ENCODE measurements at regions not wholly inside any gene's neighbourhood (a gene's known extent, or its start where the extent isn't known, plus 50 kb on each side); places are given as distances from the start of the nearest gene placed in this dataset.
"Not testable (repeated sequence)": the region's sequence is repeated elsewhere in the genome, so short reads cannot be mapped to it uniquely, and the experiment has no call there.

GRCh38 chr2:747762-748351 lies 70.7 kb upstream of the TMEM18 start:
- DNase-seq: no peak

DNA sequence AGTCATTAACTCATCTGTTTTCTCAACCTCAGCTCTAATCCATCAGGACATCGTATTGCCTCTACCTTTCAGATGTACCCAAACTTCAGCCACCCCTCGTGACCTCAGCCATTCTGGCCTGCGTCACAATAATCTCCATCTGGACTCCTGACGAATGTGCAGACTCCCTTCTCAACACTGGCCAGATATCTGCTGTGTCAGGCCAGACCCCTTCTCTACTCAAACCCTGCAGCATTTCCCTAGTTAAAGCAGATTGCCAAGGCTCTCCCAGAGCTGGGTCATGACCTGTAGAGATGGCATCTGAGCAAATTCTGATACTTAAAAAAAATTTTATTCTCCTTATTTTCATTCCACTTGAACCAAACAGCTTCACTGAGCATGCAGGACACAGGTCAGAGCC lies 69.5 kb upstream of the TMEM18 start:
- DNase-seq: no peak

DNA sequence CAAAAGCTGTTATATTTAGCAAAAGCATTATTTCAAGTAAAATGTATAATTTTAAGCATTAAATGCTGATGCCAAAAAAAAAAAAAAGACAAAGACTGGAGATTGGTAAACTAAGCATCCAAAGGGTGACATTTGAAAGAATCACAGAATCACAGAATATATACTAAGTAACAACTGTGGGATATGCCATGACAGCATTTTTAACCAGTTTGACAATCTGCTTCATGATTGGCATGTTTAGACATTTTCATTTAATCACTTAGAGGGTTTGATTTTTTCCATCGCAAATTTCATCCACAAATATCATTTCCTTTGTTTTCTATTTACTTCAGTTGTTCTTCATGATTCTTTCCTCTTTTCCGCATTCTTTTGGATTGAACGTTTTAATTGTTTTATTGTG lies 66.9 kb upstream of the TMEM18 start:
- no peak for DNase-seq

DNA sequence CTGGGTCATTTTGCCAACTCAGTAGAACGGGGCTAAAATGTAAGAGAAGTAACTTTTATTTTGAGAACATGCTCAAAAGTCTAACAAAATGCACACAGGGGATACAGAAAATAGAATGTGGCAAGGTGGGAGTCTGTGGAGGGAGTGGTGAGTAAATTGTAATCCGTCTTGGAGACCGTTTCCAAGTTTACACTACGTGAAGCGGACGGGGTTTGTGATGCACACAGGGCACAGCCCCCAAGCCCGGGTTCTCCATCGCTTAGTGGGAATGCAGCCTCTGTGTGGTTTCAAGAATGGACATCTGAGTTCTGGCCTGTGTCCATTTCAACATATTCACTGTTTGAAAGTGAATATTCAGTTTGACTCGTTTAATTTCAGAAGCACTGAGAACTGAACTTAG lies 65.0 kb upstream of the TMEM18 start:
- no peak for DNase-seq

- DNase-seq: no peak
Measured at GRCh38 chr2:741195-741496, 63.9 kb upstream of the TMEM18 start.

- DNase-seq: not testable (repeated sequence)
Measured at GRCh38 chr2:740322-741194, 63.4 kb upstream of the TMEM18 start.

GRCh38 chr2:739864-740321 lies 62.7 kb upstream of the TMEM18 start:
- not testable (repeated sequence) for DNase-seq

DNA sequence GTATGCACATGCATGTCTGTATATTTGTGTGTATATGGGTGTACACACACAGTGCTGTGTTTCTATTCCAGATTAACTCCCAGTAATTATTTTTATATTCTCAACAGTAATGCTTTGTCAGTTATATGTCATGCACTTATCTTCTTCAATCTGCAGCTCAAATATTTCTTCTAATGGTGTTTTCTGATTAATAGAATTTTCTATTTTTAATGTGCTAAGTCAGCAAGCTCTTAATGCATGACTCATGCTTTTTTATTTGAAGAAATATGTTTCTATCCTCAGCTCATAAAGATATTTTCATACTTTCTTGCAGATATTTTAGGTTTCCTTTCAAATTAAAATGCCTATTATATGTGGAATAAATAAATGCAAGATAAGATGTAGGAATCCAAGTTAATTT lies 59.7 kb upstream of the TMEM18 start:
- no peak for DNase-seq

DNA sequence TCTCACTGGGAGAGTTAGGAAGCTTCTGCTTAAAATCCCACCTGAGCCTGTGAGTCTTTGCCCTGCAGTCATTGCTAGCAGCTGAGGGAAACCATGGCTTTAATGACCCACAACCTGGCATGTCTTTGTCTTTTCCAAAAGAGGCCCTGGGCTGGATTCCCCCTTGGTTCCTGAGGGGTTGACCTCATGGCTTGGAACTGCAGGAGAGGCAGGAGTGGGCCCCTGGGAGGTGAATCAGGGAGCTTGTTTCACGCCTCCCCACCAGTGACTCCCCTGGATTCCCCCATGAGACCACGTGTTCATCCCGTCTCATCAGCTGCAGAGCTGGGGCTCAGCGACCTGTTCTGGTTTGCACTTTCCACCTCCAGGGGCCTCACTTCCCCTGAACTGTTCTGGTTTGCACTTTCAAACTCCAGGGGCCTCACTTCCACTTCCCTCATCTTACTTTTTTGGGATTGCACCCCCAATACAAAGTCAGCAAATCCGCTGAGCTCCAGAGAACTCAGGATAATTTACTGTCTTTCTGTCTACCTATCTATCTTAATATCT lies 58.5 kb upstream of the TMEM18 start:
- no peak for DNase-seq

- no peak for DNase-seq
Measured at GRCh38 chr2:734496-734895, 57.3 kb upstream of the TMEM18 start.

- no peak for DNase-seq
Measured at GRCh38 chr2:733495-733894, 56.3 kb upstream of the TMEM18 start.

DNA sequence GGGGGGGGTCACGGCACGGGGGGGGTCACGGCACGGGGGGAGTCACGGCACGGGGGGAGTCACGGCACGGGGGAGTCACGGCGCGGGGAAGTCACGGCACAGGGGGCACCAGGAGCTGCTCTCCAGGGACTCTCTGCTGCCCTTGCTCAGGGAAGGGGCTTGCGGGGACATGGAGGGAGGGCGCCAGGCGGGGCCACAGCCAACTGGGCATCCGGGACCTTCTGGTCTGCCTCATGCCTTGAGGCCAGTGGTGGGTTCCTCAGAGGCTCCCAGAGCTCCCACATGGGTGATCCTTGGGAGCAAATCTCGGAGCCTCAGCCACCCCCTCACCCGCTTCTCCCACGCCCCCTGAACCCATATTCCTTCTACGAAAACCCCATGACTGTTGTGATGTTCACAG lies 55.8 kb upstream of the TMEM18 start:
- no peak for DNase-seq

DNA sequence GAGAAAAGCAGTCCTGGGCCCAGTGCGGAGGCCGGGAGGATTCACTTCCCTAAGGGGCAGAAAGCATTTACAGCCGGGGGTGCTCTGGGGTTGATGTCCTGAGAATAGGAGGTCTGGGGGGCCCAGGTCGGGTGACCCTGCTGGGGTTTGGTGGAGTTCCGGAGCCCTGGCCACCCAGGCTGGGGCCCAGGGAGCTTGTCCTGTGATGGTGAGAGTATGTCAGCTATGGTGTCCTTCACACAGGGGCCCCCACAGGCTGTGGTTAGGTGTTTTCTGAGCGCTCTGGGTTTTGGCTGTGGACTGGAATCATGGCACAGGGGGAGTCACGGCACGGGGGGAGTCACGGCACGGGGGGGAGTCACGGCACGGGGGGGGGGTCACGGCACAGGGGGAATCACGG lies 54.5 kb upstream of the TMEM18 start:
- DNase-seq: no peak

DNA sequence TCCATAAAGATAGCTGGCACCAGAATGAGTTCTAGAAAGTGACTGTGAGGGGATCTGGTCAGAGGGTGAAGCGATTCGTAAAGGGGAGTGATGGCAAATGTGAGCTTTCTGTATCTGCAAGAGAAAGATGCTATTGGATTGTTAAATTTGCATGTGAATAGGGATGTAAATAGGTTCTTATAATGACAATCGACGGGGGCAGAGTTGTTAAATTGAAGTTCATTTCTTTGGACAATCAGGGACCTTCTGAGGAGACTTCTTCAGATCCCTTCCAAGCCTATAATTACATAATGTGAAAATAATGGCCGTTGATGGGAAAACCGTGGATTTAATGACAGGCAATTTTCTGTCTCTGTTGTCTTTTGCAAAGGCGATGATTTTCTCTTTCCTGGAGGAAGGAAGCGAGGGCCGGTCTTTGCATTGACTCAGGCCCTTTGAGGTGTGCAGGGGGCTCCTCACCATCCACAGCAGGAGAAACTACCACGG lies 52.2 kb upstream of the TMEM18 start:
- no peak for DNase-seq

GRCh38 chr2:728165-728564 lies 51.0 kb upstream of the TMEM18 start:
- DNase-seq: no peak

GRCh38 chr2:727071-727470 lies 49.9 kb upstream of the TMEM18 start:
- DNase-seq: no peak
